Fibroblast of mammary gland (primary cell): ENCODE measurements at regions not wholly inside any gene's neighbourhood (a gene's known extent, or its start where the extent isn't known, plus 50 kb on each side); places are given as distances from the start of the nearest gene placed in this dataset.

ENCODE experiments used
- DNase-seq: peaks from one replicate; pipeline ENCODE4 v3.0.0-alpha.2; 2010; ENCODE audit warnings: low read depth
- H3K4me3 ChIP-seq: 2 replicates; pipeline ENCODE4 v1.5.1; 2011; ENCODE audit warnings: low read depth, mild to moderate bottlenecking, low read length, moderate library complexity; ENCODE audit not compliant: control insufficient read depth
- CTCF ChIP-seq: conservative IDR thresholded peaks from 2 replicates; pipeline ENCODE4 v1.5.1; 2011; ENCODE audit warnings: low read depth, low read length, inconsistent platforms; ENCODE audit not compliant: control insufficient read depth, insufficient read depth

DNA sequence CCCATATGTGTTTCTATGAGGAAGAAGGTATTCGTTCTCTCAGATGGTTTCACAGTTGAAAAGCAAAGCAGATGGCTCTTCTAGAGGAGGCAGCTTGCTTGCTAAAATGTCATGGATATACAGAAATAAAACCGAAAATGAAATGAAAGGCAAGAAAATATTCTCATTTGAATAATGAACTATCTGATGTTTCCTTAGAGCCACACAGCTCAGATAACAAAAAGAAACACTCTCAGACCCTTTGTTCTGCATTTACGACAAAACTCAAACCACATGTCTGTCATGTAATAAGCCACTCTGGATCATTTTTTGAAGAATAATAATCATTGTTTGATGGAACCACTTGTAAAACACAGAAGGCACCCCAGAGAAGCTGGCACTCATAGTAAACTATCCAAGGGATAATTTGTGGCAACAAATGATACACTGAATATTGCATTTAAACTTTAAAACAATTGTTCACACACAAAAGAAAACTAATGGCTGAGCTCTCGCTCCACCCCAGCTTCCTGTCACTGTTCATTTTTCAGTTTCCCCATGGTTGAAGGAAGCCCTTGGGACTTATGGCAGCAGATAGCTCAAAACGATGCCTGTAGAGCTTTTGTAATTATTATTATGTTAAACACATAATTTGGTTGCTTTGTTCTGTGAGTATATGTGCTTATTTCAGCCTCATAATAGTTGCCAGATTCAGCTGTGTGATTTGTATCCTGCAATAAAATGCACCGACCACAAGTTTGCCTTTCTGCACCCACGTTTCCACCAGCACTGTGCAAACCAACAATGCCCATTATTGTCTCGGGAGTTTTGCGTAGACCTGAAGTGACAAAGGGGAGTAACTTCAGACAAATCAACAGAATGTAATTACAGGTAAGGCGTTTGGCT is 256.0 kb downstream of the TMEM167A start:
- DNase-seq = no peak
- TF ChIP-seq CTCF = no peak
- no peak overlapping the region for H3K4me3 ChIP-seq

- no peak for DNase-seq
- H3K4me3 ChIP-seq = no peak overlapping the region
- no peak for TF ChIP-seq CTCF
These were observed 257.0 kb downstream of the TMEM167A start for GRCh38 chr5:82820188-82820587.

DNA sequence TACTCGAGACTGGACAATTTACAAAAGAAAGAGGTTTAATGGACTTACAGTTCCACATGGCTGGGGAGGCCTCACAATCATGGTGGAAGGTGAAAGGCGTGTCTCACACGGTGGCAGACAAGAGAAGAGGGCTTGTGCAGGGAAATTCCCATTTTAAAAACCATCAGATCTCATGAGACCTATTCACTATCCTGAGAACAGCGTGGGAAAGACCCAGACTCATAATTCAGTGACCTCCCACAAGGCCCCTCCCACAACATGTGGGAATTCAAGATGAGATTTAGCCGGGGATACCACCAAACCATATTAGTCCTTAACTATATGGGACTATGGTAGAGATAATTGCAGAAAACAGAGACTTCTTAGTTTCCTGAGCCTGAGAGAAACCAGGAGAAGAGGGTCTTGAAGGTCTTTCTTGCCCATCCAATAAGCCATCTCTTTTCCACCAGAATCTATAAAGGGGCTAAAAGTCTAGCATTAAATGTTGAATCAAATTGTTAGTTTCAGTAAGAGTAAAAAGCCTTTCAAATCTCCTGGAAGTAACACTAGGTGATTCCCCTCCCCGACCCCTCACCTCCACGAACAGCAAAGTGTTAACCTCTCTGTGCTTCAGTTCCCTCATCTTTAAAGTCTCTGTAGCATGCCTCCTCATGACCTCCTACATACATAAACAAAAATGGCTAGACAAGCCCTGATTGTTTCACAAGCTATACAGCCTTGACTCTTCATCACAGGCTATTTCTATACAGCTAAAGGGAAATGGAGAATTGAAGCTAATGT is 259.1 kb downstream of the TMEM167A start:
- H3K4me3 ChIP-seq = no peak overlapping the region
- no peak for DNase-seq
- TF ChIP-seq CTCF = no peak

GRCh38 chr5:82816926-82817325 is 260.3 kb downstream of the TMEM167A start:
- no peak for TF ChIP-seq CTCF
- DNase-seq = no peak
- H3K4me3 ChIP-seq = no peak overlapping the region

- no peak for TF ChIP-seq CTCF
- DNase-seq = peak; percentile 25
- H3K4me3 ChIP-seq = no peak overlapping the region
These were observed 261.3 kb downstream of the TMEM167A start for GRCh38 chr5:82815871-82816270.

DNA sequence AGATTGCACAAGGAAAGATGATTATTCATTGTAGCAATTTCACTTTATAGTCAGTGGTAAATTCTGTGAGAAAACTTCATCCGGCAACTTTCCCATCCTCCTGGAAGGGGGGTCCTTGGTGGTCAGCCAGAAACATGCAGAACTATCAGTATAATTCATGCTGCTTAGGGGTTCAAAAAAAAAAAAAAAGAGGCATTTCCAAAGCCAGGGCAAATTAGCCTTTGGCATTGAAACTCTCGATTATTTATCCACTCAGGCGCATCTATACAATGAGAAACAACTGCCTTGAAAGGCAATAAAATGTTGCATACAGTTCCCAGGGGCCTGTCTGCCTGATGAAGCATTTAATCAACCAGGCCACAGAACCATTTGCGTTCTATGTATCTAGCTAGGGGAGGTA is 263.3 kb downstream of the TMEM167A start:
- DNase-seq = no peak
- TF ChIP-seq CTCF = no peak
- H3K4me3 ChIP-seq = no peak overlapping the region
